GM23338 (cell line): ENCODE measurements at regions not wholly inside any gene's neighbourhood (a gene's known extent, or its start where the extent isn't known, plus 50 kb on each side); places are given as distances from the start of the nearest gene placed in this dataset.

Source experiments
- ATAC-seq: fragments of 200-7000 bp; cut with Tn5 transposase; 3 replicates; pipeline ENCODE4 v1.9.1; 2020
- DNase-seq: peaks from one replicate; pipeline ENCODE4 v3.0.0-alpha.2; 2015; ENCODE audit warnings: low spot score
- H2AFZ ChIP-seq: fragments of 200-600 bp; sonication (generic); 2 replicates; pipeline ENCODE4 v1.8.0; 2016; ENCODE audit warnings: antibody characterized with exemption, mild to moderate bottlenecking, moderate library complexity
- H3F3A ChIP-seq: fragments of 200-600 bp; sonication (generic); replicated peaks from 2 replicates; pipeline ENCODE4 v1.8.0; 2017; ENCODE audit warnings: antibody characterized with exemption, mixed run types, low read depth
- H3K27ac ChIP-seq: fragments of 200-600 bp; sonication (generic); 2 replicates; pipeline ENCODE4 v1.6.1; 2016; ENCODE audit warnings: low read depth
- H3K27me3 ChIP-seq: fragments of 200-600 bp; sonication (generic); 2 replicates; pipeline ENCODE4 v1.8.0; 2016; ENCODE audit warnings: mild to moderate bottlenecking, mixed run types, moderate library complexity; ENCODE audit not compliant: insufficient read depth
- H3K36me3 ChIP-seq: fragments of 200-600 bp; sonication (generic); 2 replicates; pipeline ENCODE4 v1.8.0; 2016; ENCODE audit warnings: mild to moderate bottlenecking; ENCODE audit not compliant: insufficient read depth
- H3K4me1 ChIP-seq: fragments of 200-600 bp; sonication (generic); 2 replicates; pipeline ENCODE4 v1.8.0; 2016; ENCODE audit warnings: mild to moderate bottlenecking, moderate library complexity; ENCODE audit not compliant: insufficient read depth
- H3K4me2 ChIP-seq: fragments of 200-600 bp; sonication (generic); 2 replicates; pipeline ENCODE4 v1.7.1; 2017; ENCODE audit warnings: mixed run types
- H3K4me3 ChIP-seq: fragments of 200-600 bp; sonication (generic); 2 replicates; pipeline ENCODE4 v1.6.1; 2016; ENCODE audit warnings: mixed run types
- H3K79me2 ChIP-seq: fragments of 200-600 bp; sonication (generic); replicated peaks from 2 replicates; pipeline ENCODE4 v1.8.0; 2017; ENCODE audit warnings: mild to moderate bottlenecking; ENCODE audit not compliant: insufficient read depth
- H3K9me2 ChIP-seq: fragments of 200-600 bp; sonication (generic); 2 replicates; pipeline ENCODE4 v1.8.0; 2017; ENCODE audit not compliant: insufficient read depth
- H4K20me1 ChIP-seq: fragments of 200-600 bp; sonication (generic); replicated peaks from 2 replicates; pipeline ENCODE4 v1.8.0; 2017; ENCODE audit warnings: mild to moderate bottlenecking; ENCODE audit not compliant: insufficient read depth
- H3K27ac Mint-ChIP-seq: 2 replicates; pipeline ENCODE4 v1.8.0; 2020; ENCODE audit warnings: inconsistent platforms, mild to moderate bottlenecking, moderate library complexity, mixed read lengths
- H3K27me3 Mint-ChIP-seq: 3 replicates; pipeline ENCODE4 v1.8.0; 2022; ENCODE audit warnings: low read depth, mild to moderate bottlenecking, moderate library complexity, mixed read lengths, inconsistent platforms; ENCODE audit not compliant: insufficient read depth, poor library complexity
- H3K36me3 Mint-ChIP-seq: 3 replicates; pipeline ENCODE4 v1.8.0; 2021; ENCODE audit warnings: low read depth, mild to moderate bottlenecking, inconsistent platforms, moderate library complexity, mixed read lengths
- H3K4me1 Mint-ChIP-seq: 3 replicates; pipeline ENCODE4 v1.8.0; 2020; ENCODE audit warnings: mild to moderate bottlenecking, inconsistent platforms, mixed read lengths
- H3K4me3 Mint-ChIP-seq: 3 replicates; pipeline ENCODE4 v1.8.0; 2021; ENCODE audit warnings: moderate library complexity, mild to moderate bottlenecking, inconsistent platforms, mixed read lengths
- H3K9me3 Mint-ChIP-seq: 3 replicates; pipeline ENCODE4 v1.8.0; 2020; ENCODE audit warnings: moderate library complexity, mild to moderate bottlenecking, inconsistent platforms, mixed read lengths
- CREB1 ChIP-seq: fragments of 250-450 bp; sonication (Bioruptor Pico); IDR thresholded peaks from 2 replicates; pipeline ENCODE4 v1.5.0; 2020; ENCODE audit warnings: low read depth, mild to moderate bottlenecking, moderate library complexity
- CTCF ChIP-seq, 2 experiments: fragments of 200-600 bp in 1 of 2; sonication (generic) in 1 of 2; conservative IDR thresholded peaks; 2 replicates each; pipeline versions ENCODE4 v1.5.1 to v1.6.1; 2016 to 2017; ENCODE audit warnings: antibody characterized with exemption in 2 of 2, low read depth in 2 of 2, mild to moderate bottlenecking in 2 of 2, moderate library complexity in 1 of 2
- EZH2 ChIP-seq: fragments of 200-600 bp; sonication (generic); IDR thresholded peaks from one replicate; pipeline ENCODE4 v1.8.0; 2017; ENCODE audit warnings: antibody characterized with exemption, mild to moderate bottlenecking, low read depth; ENCODE audit not compliant: unreplicated experiment
- EZH2phosphoT487 ChIP-seq: fragments of 200-600 bp; sonication (generic); IDR thresholded peaks from one replicate; pipeline ENCODE4 v1.8.1; 2018; ENCODE audit warnings: antibody characterized with exemption; ENCODE audit not compliant: unreplicated experiment
- JUNB ChIP-seq: IDR thresholded peaks from one replicate; pipeline ENCODE4 v1.6.1; 2016; ENCODE audit warnings: antibody characterized with exemption; ENCODE audit not compliant: unreplicated experiment
- NANOG ChIP-seq: IDR thresholded peaks from 2 replicates; pipeline ENCODE4 v1.6.1; 2016; ENCODE audit warnings: antibody characterized with exemption, borderline replicate concordance
- POLR2AphosphoS5 ChIP-seq: IDR thresholded peaks from 2 replicates; pipeline ENCODE4 v1.6.1; 2016; ENCODE audit warnings: antibody characterized with exemption, low read depth
- REST ChIP-seq: IDR thresholded peaks from one replicate; pipeline ENCODE4 v1.6.1; 2018; ENCODE audit warnings: antibody characterized with exemption; ENCODE audit not compliant: unreplicated experiment
- STAT1 ChIP-seq: IDR thresholded peaks from one replicate; pipeline ENCODE4 v1.6.1; 2016; ENCODE audit warnings: antibody characterized with exemption; ENCODE audit not compliant: unreplicated experiment
- ZNF114 ChIP-seq: fragments of 250-450 bp; sonication (Bioruptor Pico); IDR thresholded peaks from 2 replicates; pipeline ENCODE4 v1.5.0; 2020; ENCODE audit warnings: mild to moderate bottlenecking, moderate library complexity
- ZNF331 ChIP-seq: fragments of 250-450 bp; sonication (Bioruptor Pico); IDR thresholded peaks from 2 replicates; pipeline ENCODE4 v1.5.0; 2020; ENCODE audit warnings: low read depth, mild to moderate bottlenecking, moderate library complexity
- ZNF462 ChIP-seq: fragments of 250-450 bp; sonication (Bioruptor Pico); IDR thresholded peaks from 2 replicates; pipeline ENCODE4 v1.5.0; 2020; ENCODE audit warnings: mild to moderate bottlenecking, moderate library complexity
- TF ChIP-seq, protein P1 (sequence below): IDR thresholded peaks from 2 replicates; pipeline ENCODE4 v1.6.1; 2016; ENCODE audit warnings: antibody characterized with exemption

- H3K4me1 Mint-ChIP-seq = peaks cover 41% of the 10 kb centered on the region
- H3K27ac Mint-ChIP-seq = no peak overlapping the region
- TF ChIP-seq EZH2phosphoT487 (no peak), STAT1 (no peak), EZH2 (no peak), CREB1 (CRISPR knock-in tag) (no peak), CTCF (conservative IDR thresholded peaks at IDR 0.05; ENCODE audit: low read depth in 2 of 2) (no peak), ZNF114 (no peak), ZNF331 (no peak), ZNF462 (no peak), POLR2AphosphoS5 (no peak), NANOG (no peak), JUNB (no peak), REST (no peak)
- TF ChIP-seq, protein P1, sequence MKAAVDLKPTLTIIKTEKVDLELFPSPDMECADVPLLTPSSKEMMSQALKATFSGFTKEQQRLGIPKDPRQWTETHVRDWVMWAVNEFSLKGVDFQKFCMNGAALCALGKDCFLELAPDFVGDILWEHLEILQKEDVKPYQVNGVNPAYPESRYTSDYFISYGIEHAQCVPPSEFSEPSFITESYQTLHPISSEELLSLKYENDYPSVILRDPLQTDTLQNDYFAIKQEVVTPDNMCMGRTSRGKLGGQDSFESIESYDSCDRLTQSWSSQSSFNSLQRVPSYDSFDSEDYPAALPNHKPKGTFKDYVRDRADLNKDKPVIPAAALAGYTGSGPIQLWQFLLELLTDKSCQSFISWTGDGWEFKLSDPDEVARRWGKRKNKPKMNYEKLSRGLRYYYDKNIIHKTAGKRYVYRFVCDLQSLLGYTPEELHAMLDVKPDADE = no peak
- no peaks in the 10 kb centered on the region for H3K79me2 ChIP-seq
- H2AFZ ChIP-seq = no peak overlapping the region
- no peak overlapping the region for H3K4me3 ChIP-seq
- H3K27ac ChIP-seq = no peak overlapping the region
- H3K27me3 ChIP-seq = no peaks in the 10 kb centered on the region
- H4K20me1 ChIP-seq = peaks cover 4% of the 10 kb centered on the region
- no peak overlapping the region for H3K4me3 Mint-ChIP-seq
- no peaks in the 10 kb centered on the region for H3K36me3 Mint-ChIP-seq
- no peak overlapping the region for H3K4me2 ChIP-seq
- peaks cover 17% of the 10 kb centered on the region; the same call in 1 of the 2 replicates for H3K4me1 ChIP-seq
- no peak for ATAC-seq
- H3F3A ChIP-seq = peaks cover 8% of the 10 kb centered on the region; the same call in 1 of the 2 replicates
- peaks cover 8% of the 10 kb centered on the region for H3K27me3 Mint-ChIP-seq
- H3K9me2 ChIP-seq = no peaks in the 10 kb centered on the region
- no peaks in the 10 kb centered on the region for H3K36me3 ChIP-seq
- H3K9me3 Mint-ChIP-seq = no peaks in the 10 kb centered on the region
- no peak for DNase-seq
These were observed 212.6 kb upstream of the GSE1 start for GRCh38 chr16:85400305-85401205.
